SK-N-MC (cell line): ENCODE measurements at regions not wholly inside any gene's neighbourhood (a gene's known extent, or its start where the extent isn't known, plus 50 kb on each side); places are given as distances from the start of the nearest gene placed in this dataset.

Source experiments
- DNase-seq: peaks from one replicate; pipeline ENCODE4 v3.0.0-alpha.2; 2011; ENCODE audit warnings: low read depth, low spot score
- H3K27ac ChIP-seq: fragments of 200-600 bp; sonication (generic); 2 replicates; pipeline ENCODE4 v1.5.1; 2016; ENCODE audit warnings: mixed run types
- H3K36me3 ChIP-seq: fragments of 200-600 bp; sonication (generic); 2 replicates; pipeline ENCODE4 v1.6.1; 2017; ENCODE audit warnings: antibody characterized with exemption, low read length, mixed read lengths; ENCODE audit not compliant: insufficient read depth
- H3K4me3 ChIP-seq: fragments of 200-600 bp; sonication (generic); 2 replicates; pipeline ENCODE4 v1.5.1; 2016
- H3K9ac ChIP-seq: fragments of 200-600 bp; sonication (generic); 2 replicates; pipeline ENCODE4 v1.8.0; 2017; ENCODE audit warnings: mixed run types, mixed read lengths; ENCODE audit not compliant: insufficient read length
- H3K9me3 ChIP-seq: fragments of 200-600 bp; sonication (generic); 2 replicates; pipeline ENCODE4 v1.6.1; 2017; ENCODE audit warnings: low read depth, mild to moderate bottlenecking, antibody characterized with exemption, low read length, moderate library complexity, mixed read lengths
- EZH2 ChIP-seq: fragments of 200-600 bp; sonication (generic); IDR thresholded peaks from one replicate; pipeline ENCODE4 v1.6.1; 2017; ENCODE audit warnings: antibody characterized with exemption
- FOXP2 ChIP-seq: optimal IDR thresholded peaks from 2 replicates; pipeline ENCODE3; 2011; ENCODE audit warnings: mild to moderate bottlenecking, moderate library complexity; ENCODE audit not compliant: insufficient read depth; ENCODE audit errors: extremely low read length, control extremely low read depth
- POLR2AphosphoS5 ChIP-seq: IDR thresholded peaks from 2 replicates; pipeline ENCODE4 v1.6.1; 2012; ENCODE audit warnings: mild to moderate bottlenecking, low read depth, low read length, borderline replicate concordance

GRCh38 chr9:108070861-108071260 is 581.3 kb upstream of the KLF4 start:
- Histone ChIP-seq H3K9me3 (no peaks in the 10 kb centered on the region), H3K36me3 (no peaks in the 10 kb centered on the region), H3K9ac (no peak overlapping the region), H3K27ac (no peak overlapping the region), H3K4me3 (no peak overlapping the region)
- no peak for DNase-seq
- TF ChIP-seq FOXP2: no peak
- no peak for TF ChIP-seq POLR2AphosphoS5
- TF ChIP-seq EZH2: no peak

- no peaks in the 10 kb centered on the region for H3K9me3 ChIP-seq
- no peak overlapping the region for H3K27ac ChIP-seq
Measured at GRCh38 chr9:108069991-108070390, 580.4 kb upstream of the KLF4 start.

GRCh38 chr9:108062680-108063079 is 573.1 kb upstream of the KLF4 start:
- Histone ChIP-seq H3K9ac (no peak overlapping the region), H3K4me3 (no peak overlapping the region), H3K36me3 (no peaks in the 10 kb centered on the region), H3K9me3 (no peaks in the 10 kb centered on the region), H3K27ac (no peak overlapping the region)
- TF ChIP-seq POLR2AphosphoS5 (no peak), FOXP2 (no peak), EZH2 (no peak)
- no peak for DNase-seq

More at GRCh38 chr9:108069991-108070390, 580.4 kb upstream of the KLF4 start:
- no peak for DNase-seq
- Histone ChIP-seq H3K9ac (no peak overlapping the region), H3K4me3 (no peak overlapping the region), H3K36me3 (no peaks in the 10 kb centered on the region)
- TF ChIP-seq POLR2AphosphoS5: no peak
- TF ChIP-seq FOXP2: no peak
- TF ChIP-seq EZH2: no peak

- Histone ChIP-seq H3K9ac (no peak overlapping the region), H3K4me3 (no peak overlapping the region), H3K36me3 (no peaks in the 10 kb centered on the region), H3K9me3 (no peaks in the 10 kb centered on the region), H3K27ac (no peak overlapping the region)
- no peak for DNase-seq
- TF ChIP-seq POLR2AphosphoS5 (no peak), EZH2 (no peak), FOXP2 (no peak)
Measured at GRCh38 chr9:108060175-108060574, 570.6 kb upstream of the KLF4 start.

- no peak overlapping the region for H3K4me3 ChIP-seq
- H3K36me3 ChIP-seq: no peaks in the 10 kb centered on the region
- no peaks in the 10 kb centered on the region for H3K9me3 ChIP-seq
- no peak overlapping the region for H3K9ac ChIP-seq
- H3K27ac ChIP-seq: no peak overlapping the region
- TF ChIP-seq FOXP2 (no peak), EZH2 (no peak), POLR2AphosphoS5 (no peak)
- no peak for DNase-seq
Measured at GRCh38 chr9:108058135-108058814, 568.7 kb upstream of the KLF4 start.

- Histone ChIP-seq H3K27ac (no peak overlapping the region), H3K36me3 (no peaks in the 10 kb centered on the region), H3K9me3 (no peaks in the 10 kb centered on the region), H3K4me3 (no peak overlapping the region), H3K9ac (no peak overlapping the region)
- DNase-seq: no peak
- no peak for TF ChIP-seq POLR2AphosphoS5
- no peak for TF ChIP-seq EZH2
- no peak for TF ChIP-seq FOXP2
Measured at GRCh38 chr9:108057421-108058134, 568.0 kb upstream of the KLF4 start.

- no peak overlapping the region for H3K4me3 ChIP-seq
- H3K36me3 ChIP-seq: no peaks in the 10 kb centered on the region
- DNase-seq: no peak
- TF ChIP-seq POLR2AphosphoS5 (no peak), FOXP2 (no peak), EZH2 (no peak)
- no peak overlapping the region for H3K27ac ChIP-seq
- H3K9me3 ChIP-seq: no peaks in the 10 kb centered on the region
- H3K9ac ChIP-seq: no peak overlapping the region
Measured at GRCh38 chr9:108056805-108057386, 567.3 kb upstream of the KLF4 start.

GRCh38 chr9:108056084-108056804 is 566.7 kb upstream of the KLF4 start:
- no peaks in the 10 kb centered on the region for H3K36me3 ChIP-seq
- no peak for DNase-seq
- H3K27ac ChIP-seq: no peak overlapping the region
- H3K9me3 ChIP-seq: no peaks in the 10 kb centered on the region
- no peak overlapping the region for H3K9ac ChIP-seq
- TF ChIP-seq POLR2AphosphoS5 (no peak), FOXP2 (no peak), EZH2 (no peak)
- no peak overlapping the region for H3K4me3 ChIP-seq
